Psoas muscle (tissue), 7 donors: ENCODE measurements at regions not wholly inside any gene's neighbourhood (a gene's known extent, or its start where the extent isn't known, plus 50 kb on each side); places are given as distances from the start of the nearest gene placed in this dataset.
A peak's percentile ranks its signal among the peaks of the same experiment; 100 is the strongest.

ENCODE experiments used
- ATAC-seq, 4 donors: fragments of 200-7000 bp; cut with Tn5 transposase; one replicate each; pipeline ENCODE4 v1.9.1; 2020; ENCODE audit warnings: moderate library complexity in 3 of 4, mild to moderate bottlenecking in 2 of 4
- DNase-seq, 2 donors: peaks; one replicate each; pipeline ENCODE4 v3.0.0-alpha.2; 2020
- H3K27ac ChIP-seq: fragments of 200-600 bp; one replicate; pipeline ENCODE4 v1.8.0; 2022
- H3K27me3 ChIP-seq, 3 donors: fragments of 200-600 bp in 1 of 3; one replicate each; pipeline versions ENCODE4 v1.6.1 to v1.8.0; 2013 to 2022; ENCODE audit warnings: low read length in 2 of 3, mild to moderate bottlenecking in 2 of 3, moderate library complexity in 1 of 3; ENCODE audit not compliant: insufficient read depth in 3 of 3
- H3K36me3 ChIP-seq, 2 donors: fragments of 200-600 bp in 1 of 2; one replicate each; pipeline versions ENCODE4 v1.6.1 to v1.8.0; 2013 to 2022; ENCODE audit warnings: low read depth in 1 of 2, mild to moderate bottlenecking in 1 of 2, moderate library complexity in 1 of 2; ENCODE audit not compliant: insufficient read depth in 1 of 2
- H3K4me1 ChIP-seq: fragments of 200-600 bp; one replicate; pipeline ENCODE4 v1.8.0; 2022
- H3K4me3 ChIP-seq: fragments of 200-600 bp; one replicate; pipeline ENCODE4 v1.8.0; 2022; ENCODE audit warnings: mild to moderate bottlenecking
- H3K9me3 ChIP-seq: fragments of 200-600 bp; one replicate; pipeline ENCODE4 v1.8.0; 2022
- WGBS, 3 donors: extraction: QIAGEN DNeasy Blood & Tissue Kit; methylation state at CpG; one replicate each; pipeline versions ENCODE4 v1.1.6 to v1.1.7; 2013; 5-methylcytosine and 5-hydroxymethylcytosine counted together
- intact Hi-C, 2 donors: fragments of 100-400 bp; cut with DNase I; formaldehyde crosslinking; loops; one replicate each; pipeline versions ENCODE4 v1.11.0 to v1.14.2; 2022
- TF ChIP-seq, protein P1 (sequence below): fragments of 200-600 bp; IDR thresholded peaks from one replicate; pipeline ENCODE4 v1.8.0; 2022; ENCODE audit warnings: antibody characterized with exemption
- donor health status: healthy with polysubstance abuse.
- donor health status: DM: no; HTN: no; CAD: no; lungs with moderate emphysema.
- donor health status: Bipolar disorder and iron deficiency.
- donor health status: healthy.
- donor health status: DM: yes; HTN: yes; CAD: no.
- donor health status: DM: no; HTN: no; CAD: no.
- donor health status: DM: yes; HTN: yes; CAD: no.

DNA sequence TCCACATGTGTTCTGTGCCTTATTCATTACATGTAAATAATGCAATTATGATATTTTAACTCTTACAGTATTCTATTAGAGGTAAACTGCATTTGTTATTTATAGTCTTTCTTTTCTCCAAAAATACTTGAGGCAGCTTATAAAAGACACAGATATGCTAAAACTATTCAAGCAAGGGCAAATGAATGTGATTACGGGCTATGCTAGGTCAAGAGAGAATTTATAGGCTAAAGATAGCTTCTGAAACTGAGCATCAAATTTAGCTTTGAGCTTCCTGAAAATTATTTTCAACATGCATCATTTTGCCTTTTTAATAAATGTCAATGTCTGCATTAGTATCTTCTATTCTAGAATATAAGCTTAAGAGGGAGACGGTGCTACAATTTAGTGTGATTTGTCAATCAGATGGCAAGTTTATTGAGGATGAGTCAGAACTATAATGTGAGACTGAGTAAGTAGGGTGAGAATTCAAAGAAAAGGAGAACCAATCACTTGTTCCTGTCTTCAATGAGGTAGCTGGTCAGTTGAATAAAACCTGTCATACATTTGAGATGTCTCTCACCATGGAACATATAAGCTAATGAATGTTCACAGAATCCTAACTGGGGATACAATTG lies 669.4 kb upstream of the CITED2 start:
- Histone ChIP-seq H3K27me3 (no peaks in the 10 kb centered on the region), H3K4me3 (no peak overlapping the region), H3K4me1 (peaks cover 16% of the 10 kb centered on the region), H3K36me3 (no peaks in the 10 kb centered on the region), H3K27ac (peak overlapping the region; percentile 61), H3K9me3 (no peaks in the 10 kb centered on the region)
- intact Hi-C loops, result no loop called here
- peak; percentile 72 to 86 (median 74) for ATAC-seq
- TF ChIP-seq, protein P1, sequence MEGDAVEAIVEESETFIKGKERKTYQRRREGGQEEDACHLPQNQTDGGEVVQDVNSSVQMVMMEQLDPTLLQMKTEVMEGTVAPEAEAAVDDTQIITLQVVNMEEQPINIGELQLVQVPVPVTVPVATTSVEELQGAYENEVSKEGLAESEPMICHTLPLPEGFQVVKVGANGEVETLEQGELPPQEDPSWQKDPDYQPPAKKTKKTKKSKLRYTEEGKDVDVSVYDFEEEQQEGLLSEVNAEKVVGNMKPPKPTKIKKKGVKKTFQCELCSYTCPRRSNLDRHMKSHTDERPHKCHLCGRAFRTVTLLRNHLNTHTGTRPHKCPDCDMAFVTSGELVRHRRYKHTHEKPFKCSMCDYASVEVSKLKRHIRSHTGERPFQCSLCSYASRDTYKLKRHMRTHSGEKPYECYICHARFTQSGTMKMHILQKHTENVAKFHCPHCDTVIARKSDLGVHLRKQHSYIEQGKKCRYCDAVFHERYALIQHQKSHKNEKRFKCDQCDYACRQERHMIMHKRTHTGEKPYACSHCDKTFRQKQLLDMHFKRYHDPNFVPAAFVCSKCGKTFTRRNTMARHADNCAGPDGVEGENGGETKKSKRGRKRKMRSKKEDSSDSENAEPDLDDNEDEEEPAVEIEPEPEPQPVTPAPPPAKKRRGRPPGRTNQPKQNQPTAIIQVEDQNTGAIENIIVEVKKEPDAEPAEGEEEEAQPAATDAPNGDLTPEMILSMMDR, result no peak
- WGBS, 3 donors, result 30 to 51% (median 37%) methylated on average over 2 of the region's 2 CpGs
- DNase-seq, result no peak

DNA sequence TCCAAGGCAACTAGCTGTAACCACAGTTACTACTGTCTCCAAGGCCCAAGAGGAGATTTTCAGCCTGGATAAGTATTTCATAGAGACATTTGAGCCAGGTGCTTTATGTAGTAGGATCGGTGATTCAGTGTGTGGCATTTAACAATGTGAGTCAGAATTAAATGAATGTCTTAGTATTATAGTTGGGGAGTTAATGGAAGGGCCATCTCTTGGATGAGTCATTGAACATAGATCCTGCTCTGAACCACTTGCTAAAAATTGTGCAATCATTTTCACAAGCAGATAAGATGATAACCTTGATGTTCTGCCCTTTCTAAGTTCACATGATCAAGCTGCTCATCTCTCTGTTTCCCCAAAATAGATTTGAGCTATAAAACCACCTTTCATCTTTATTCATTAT lies 668.9 kb upstream of the CITED2 start:
- peak overlapping the region; percentile 61 for H3K27ac ChIP-seq

DNA sequence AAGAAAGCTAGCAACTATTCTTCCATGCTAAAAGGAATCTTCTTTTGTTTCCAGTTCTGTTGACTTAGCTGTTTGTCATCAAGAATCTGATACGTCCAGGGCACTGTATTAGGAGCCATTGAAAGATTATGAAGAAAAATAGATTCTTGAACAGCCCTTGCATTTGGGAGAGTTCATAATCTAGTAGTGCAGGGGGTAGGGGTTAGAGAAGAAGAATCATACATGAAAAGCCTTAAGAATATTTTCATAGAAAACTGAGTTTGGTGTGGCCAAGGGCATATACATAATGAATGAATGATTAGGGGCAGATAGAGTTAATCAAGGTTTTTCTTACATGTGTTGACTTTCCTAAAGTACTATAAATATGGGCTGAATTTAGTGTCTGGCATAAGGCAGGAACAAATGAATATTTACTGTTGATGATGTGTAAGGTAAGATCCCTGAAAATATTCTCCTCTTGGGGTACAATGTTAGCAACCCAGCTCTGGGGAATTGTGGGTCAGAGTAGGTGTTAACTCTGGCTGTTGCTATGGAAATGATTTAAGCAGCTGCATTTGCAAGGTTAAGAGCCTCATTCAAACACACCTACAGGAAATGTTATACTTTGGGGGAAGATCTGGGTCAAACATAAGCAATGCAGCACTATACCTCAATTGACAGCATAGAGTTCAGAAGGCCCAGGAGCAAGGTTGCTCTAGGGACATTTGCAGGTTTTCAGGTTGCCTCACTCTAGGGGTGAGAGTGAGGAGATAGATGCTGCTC lies 667.3 kb upstream of the CITED2 start:
- Histone ChIP-seq H3K4me1 (peaks cover 16% of the 10 kb centered on the region), H3K9me3 (no peaks in the 10 kb centered on the region), H3K4me3 (no peak overlapping the region), H3K36me3 (no peaks in the 10 kb centered on the region), H3K27me3 (no peaks in the 10 kb centered on the region), H3K27ac (no peak overlapping the region)
- TF ChIP-seq, protein P1, result no peak
- WGBS, 3 donors, result 80 to 93% (median 83%) methylated on average over 1 of the region's 1 CpG
- no peak for DNase-seq
- ATAC-seq, result no peak
- intact Hi-C loops, result no loop called here

More for the DNA sequence above, 668.9 kb upstream of the CITED2 start:
- Histone ChIP-seq H3K27me3 (no peaks in the 10 kb centered on the region), H3K9me3 (no peaks in the 10 kb centered on the region), H3K4me3 (no peak overlapping the region), H3K4me1 (peaks cover 16% of the 10 kb centered on the region), H3K36me3 (no peaks in the 10 kb centered on the region)
- WGBS, 3 donors, result 14 to 42% (median 23%) methylated on average over 1 of the region's 1 CpG
- ATAC-seq (peak; percentile 95 to 97 (median 96)), DNase-seq (no peak)
- intact Hi-C loops, result no loop called here
- TF ChIP-seq, protein P1, result no peak

DNA sequence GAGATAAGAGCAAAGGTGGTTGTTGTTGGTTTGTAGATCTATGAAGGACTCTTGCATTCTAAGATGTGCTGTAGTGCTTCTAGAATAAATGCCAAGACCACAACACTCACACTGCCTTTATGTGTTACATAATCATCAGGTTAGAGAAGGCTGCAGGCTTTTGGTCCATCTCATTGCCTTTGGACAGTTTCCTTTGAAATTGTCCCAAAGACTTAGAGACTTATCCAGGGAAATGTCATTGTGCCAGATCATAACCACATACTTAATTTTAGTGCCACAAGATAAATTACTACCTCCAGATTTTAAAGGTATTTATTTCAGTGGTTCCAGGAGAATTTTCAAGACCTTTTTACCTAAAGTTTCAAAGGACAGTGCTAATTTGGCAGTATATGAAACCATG lies 666.6 kb upstream of the CITED2 start:
- no peaks in the 10 kb centered on the region for H3K9me3 ChIP-seq
- intact Hi-C loops, result no loop called here
- H3K4me3 ChIP-seq, result no peak overlapping the region
- no peak overlapping the region for H3K27ac ChIP-seq
- H3K27me3 ChIP-seq, result no peaks in the 10 kb centered on the region
- DNase-seq, result no peak
- H3K36me3 ChIP-seq, result no peaks in the 10 kb centered on the region
- H3K4me1 ChIP-seq, result peaks cover 16% of the 10 kb centered on the region
- no peak for ATAC-seq
- TF ChIP-seq, protein P1, result no peak
